ENCODE measurements at regions not wholly inside any gene's neighbourhood (a gene's known extent, or its start where the extent isn't known, plus 50 kb on each side); places are given as distances from the start of the nearest gene placed in this dataset.

GRCh38 chr4:89488736-89489135 is 181.1 kb upstream of the GPRIN3 start:
- no peak for TF ChIP-seq NFIC (IDR thresholded peaks at IDR 0.05; ENCODE audit: low read depth, low read length)
- no peak for TF ChIP-seq TAF1 (IDR thresholded peaks at IDR 0.05; ENCODE audit: borderline replicate concordance, low read depth, low read length)
- no peak for TF ChIP-seq POLR2A (IDR thresholded peaks at IDR 0.05; ENCODE audit: low read depth, low read length)
- no peak for TF ChIP-seq CBX5 (IDR thresholded peaks at IDR 0.05; ENCODE audit: low read depth)
- TF ChIP-seq POLR2AphosphoS2 (IDR thresholded peaks at IDR 0.05; ENCODE audit: low read depth, low read length), result no peak
- TF ChIP-seq, protein P1, sequence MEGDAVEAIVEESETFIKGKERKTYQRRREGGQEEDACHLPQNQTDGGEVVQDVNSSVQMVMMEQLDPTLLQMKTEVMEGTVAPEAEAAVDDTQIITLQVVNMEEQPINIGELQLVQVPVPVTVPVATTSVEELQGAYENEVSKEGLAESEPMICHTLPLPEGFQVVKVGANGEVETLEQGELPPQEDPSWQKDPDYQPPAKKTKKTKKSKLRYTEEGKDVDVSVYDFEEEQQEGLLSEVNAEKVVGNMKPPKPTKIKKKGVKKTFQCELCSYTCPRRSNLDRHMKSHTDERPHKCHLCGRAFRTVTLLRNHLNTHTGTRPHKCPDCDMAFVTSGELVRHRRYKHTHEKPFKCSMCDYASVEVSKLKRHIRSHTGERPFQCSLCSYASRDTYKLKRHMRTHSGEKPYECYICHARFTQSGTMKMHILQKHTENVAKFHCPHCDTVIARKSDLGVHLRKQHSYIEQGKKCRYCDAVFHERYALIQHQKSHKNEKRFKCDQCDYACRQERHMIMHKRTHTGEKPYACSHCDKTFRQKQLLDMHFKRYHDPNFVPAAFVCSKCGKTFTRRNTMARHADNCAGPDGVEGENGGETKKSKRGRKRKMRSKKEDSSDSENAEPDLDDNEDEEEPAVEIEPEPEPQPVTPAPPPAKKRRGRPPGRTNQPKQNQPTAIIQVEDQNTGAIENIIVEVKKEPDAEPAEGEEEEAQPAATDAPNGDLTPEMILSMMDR (IDR thresholded peaks at IDR 0.05 in 2 of 3, conservative IDR thresholded peaks at IDR 0.05 in 1 of 3; ENCODE audit: control insufficient read depth in 2 of 3, extremely low read depth in 1 of 3, insufficient read depth in 1 of 3, low read depth in 3 of 3, low read length in 3 of 3), result no peak
- TF ChIP-seq POLR2AphosphoS5 (IDR thresholded peaks at IDR 0.05; ENCODE audit: low read length), result no peak
- no peak for TF ChIP-seq SIX5 (IDR thresholded peaks at IDR 0.05; ENCODE audit: low read depth, low read length, severe bottlenecking)
- no peak for TF ChIP-seq MTA2 (IDR thresholded peaks at IDR 0.05; ENCODE audit: low read depth)
- TF ChIP-seq TCF12 (IDR thresholded peaks at IDR 0.05; ENCODE audit: low read depth, low read length), result no peak
